LNCaP clone FGC (cell line): ENCODE measurements at regions not wholly inside any gene's neighbourhood (a gene's known extent, or its start where the extent isn't known, plus 50 kb on each side); places are given as distances from the start of the nearest gene placed in this dataset.
"Not testable (repeated sequence)": the region's sequence is repeated elsewhere in the genome, so short reads cannot be mapped to it uniquely, and the experiment has no call there.

Experiments used
- DNase-seq: peaks from one replicate; pipeline ENCODE4 v3.0.0-alpha.2; 2011; ENCODE audit warnings: low read depth
- H3K4me3 ChIP-seq: 2 replicates; pipeline ENCODE4 v1.5.1; 2011; ENCODE audit warnings: mild to moderate bottlenecking, low read depth, low read length, control low read depth
- CTCF ChIP-seq: IDR thresholded peaks from 2 replicates; pipeline ENCODE4 v1.5.1; 2012; ENCODE audit warnings: mild to moderate bottlenecking; ENCODE audit not compliant: control insufficient read depth, insufficient read depth; ENCODE audit errors: extremely low read depth

DNA sequence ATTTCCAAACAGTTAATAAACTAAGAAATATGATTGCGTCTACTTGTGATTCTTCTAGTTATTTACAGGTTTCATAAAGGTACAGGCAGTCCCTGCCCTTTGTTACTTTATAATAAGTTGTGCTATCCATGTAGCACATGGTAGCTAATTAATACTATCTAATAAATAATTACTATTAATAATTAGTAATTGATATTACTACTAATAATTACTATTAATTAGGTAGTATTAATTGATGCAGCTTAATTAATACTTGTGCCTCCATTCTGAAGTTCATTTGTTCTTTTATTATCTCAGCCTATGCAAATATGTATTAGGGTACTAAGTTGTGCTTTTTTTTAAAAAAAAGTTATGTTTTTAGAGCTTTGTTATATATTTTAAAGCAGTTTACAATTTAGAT is 92.3 kb upstream of the TRHDE start:
- no peak overlapping the region for H3K4me3 ChIP-seq
- no peak for TF ChIP-seq CTCF
- no peak for DNase-seq

DNA sequence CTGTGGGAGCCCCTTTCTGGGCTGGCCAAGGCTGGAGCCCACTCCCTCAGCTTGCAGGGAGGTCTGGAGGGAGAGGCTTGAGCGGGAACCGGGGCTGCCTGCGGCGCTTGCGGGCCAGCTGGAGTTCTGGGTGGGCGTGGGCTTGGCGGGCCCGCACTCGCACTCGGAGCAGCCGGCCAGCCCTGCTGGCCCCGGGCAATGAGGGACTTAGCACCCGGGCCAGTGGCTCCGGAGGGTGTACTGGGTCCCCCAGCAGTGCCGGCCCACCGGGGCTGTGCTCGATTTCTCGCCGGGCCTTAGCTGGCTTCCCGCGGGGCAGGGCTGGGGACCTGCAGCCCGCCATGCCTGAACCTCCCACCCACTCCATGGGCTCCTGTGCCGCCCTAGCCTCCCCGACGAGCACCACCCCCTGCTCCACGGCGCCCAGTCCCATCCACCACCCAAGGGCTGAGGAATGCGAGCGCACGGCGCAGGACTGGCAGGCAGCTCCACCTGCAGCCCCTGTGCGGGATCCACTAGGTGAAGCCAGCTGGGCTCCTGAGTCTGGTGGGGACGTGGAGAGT is 87.1 kb upstream of the TRHDE start:
- not testable (repeated sequence) for DNase-seq, H3K4me3 ChIP-seq

- no peak overlapping the region for H3K4me3 ChIP-seq
- no peak for DNase-seq
- TF ChIP-seq CTCF, result no peak
Measured at GRCh38 chr12:72189266-72189665, 82.9 kb upstream of the TRHDE start.

GRCh38 chr12:72191761-72192160 is 80.4 kb upstream of the TRHDE start:
- no peak overlapping the region for H3K4me3 ChIP-seq
- no peak for TF ChIP-seq CTCF
- no peak for DNase-seq

- no peak overlapping the region for H3K4me3 ChIP-seq
- no peak for TF ChIP-seq CTCF
- no peak for DNase-seq
Measured at GRCh38 chr12:72197790-72198189, 74.4 kb upstream of the TRHDE start.

- no peak for TF ChIP-seq CTCF
- H3K4me3 ChIP-seq, result no peak overlapping the region
- DNase-seq, result no peak
Measured at GRCh38 chr12:72201457-72201856, 70.7 kb upstream of the TRHDE start.

- no peak for TF ChIP-seq CTCF
- no peak overlapping the region for H3K4me3 ChIP-seq
- no peak for DNase-seq
Measured at GRCh38 chr12:72203764-72204335, 68.3 kb upstream of the TRHDE start.
